Adrenal gland (tissue), 9 donors: ENCODE measurements at regions not wholly inside any gene's neighbourhood (a gene's known extent, or its start where the extent isn't known, plus 50 kb on each side); places are given as distances from the start of the nearest gene placed in this dataset.

Experiments used
- DNase-seq, 7 donors: peaks; one replicate each; pipeline ENCODE4 v3.0.0-alpha.2; 2019 to 2020
- H3K27ac ChIP-seq, 5 donors: fragments of 200-600 bp; sonication (generic) in 4 of 5; 1 replicate in 3 of 5; 2 replicates in 2 of 5; pipeline versions ENCODE4 v1.5.1 to v1.8.0; 2016 to 2020; ENCODE audit warnings: mild to moderate bottlenecking in 1 of 5
- H3K27me3 ChIP-seq: fragments of 200-600 bp; 2 replicates; pipeline ENCODE4 v1.8.0; 2021
- H3K36me3 ChIP-seq, 2 donors: fragments of 200-600 bp; replicated peaks in 1 of 2; 1 replicate in 1 of 2; 2 replicates in 1 of 2; pipeline versions ENCODE4 v1.5.1 to v1.8.0; 2018 to 2022
- H3K4me1 ChIP-seq, 2 donors: fragments of 200-600 bp; replicated peaks in 1 of 2; 1 replicate in 1 of 2; 2 replicates in 1 of 2; pipeline versions ENCODE4 v1.5.1 to v1.8.0; 2018 to 2021
- H3K4me3 ChIP-seq, 4 donors: fragments of 200-600 bp; sonication (generic) in 3 of 4; one replicate each; pipeline ENCODE4 v1.5.1; 2016 to 2018
- H3K9me3 ChIP-seq, 3 donors: fragments of 200-600 bp; sonication (generic) in 1 of 3; replicated peaks in 1 of 3; 1 replicate in 2 of 3; 2 replicates in 1 of 3; pipeline versions ENCODE4 v1.5.1 to v1.8.0; 2016 to 2021
- POLR2A ChIP-seq, 2 donors: fragments of 450-650 bp; IDR thresholded peaks; one replicate each; pipeline ENCODE4 v1.6.1; 2017; ENCODE audit warnings: antibody characterized with exemption in 2 of 2, mild to moderate bottlenecking in 2 of 2, moderate library complexity in 1 of 2
- WGBS, 4 donors: extraction: QIAGEN DNeasy Blood & Tissue Kit in 2 of 4; methylation state at CpG; one replicate each; pipeline versions ENCODE4 v1.1.5 to v1.1.7; 2013 to 2017; 5-methylcytosine and 5-hydroxymethylcytosine counted together
- intact Hi-C, 2 donors: fragments of 100-400 bp; cut with DNase I; formaldehyde crosslinking; loops; one replicate each; pipeline versions ENCODE4 v1.14.1 to v1.15.0; 2022 to 2023
- TF ChIP-seq, protein P1 (sequence below), 6 experiments: fragments of 450-650 bp in 4 of 6; fragments of 200-600 bp in 2 of 6; sonication (generic) in 1 of 6; IDR thresholded peaks; 1 replicate in 5 of 6; 2 replicates in 1 of 6; pipeline versions ENCODE4 v1.5.1 to v1.8.0; 2016 to 2021; ENCODE audit warnings: antibody characterized with exemption in 6 of 6, mild to moderate bottlenecking in 2 of 6, moderate library complexity in 1 of 6
- donor health status: healthy with polysubstance abuse.
- donor health status: Bipolar disorder and iron deficiency.
- donor health status: DM: yes; HTN: yes; CAD: no.
- donor health status: DM: no; HTN: no; CAD: no.
- donor health status: DM: no; HTN: no; CAD: no.

DNA sequence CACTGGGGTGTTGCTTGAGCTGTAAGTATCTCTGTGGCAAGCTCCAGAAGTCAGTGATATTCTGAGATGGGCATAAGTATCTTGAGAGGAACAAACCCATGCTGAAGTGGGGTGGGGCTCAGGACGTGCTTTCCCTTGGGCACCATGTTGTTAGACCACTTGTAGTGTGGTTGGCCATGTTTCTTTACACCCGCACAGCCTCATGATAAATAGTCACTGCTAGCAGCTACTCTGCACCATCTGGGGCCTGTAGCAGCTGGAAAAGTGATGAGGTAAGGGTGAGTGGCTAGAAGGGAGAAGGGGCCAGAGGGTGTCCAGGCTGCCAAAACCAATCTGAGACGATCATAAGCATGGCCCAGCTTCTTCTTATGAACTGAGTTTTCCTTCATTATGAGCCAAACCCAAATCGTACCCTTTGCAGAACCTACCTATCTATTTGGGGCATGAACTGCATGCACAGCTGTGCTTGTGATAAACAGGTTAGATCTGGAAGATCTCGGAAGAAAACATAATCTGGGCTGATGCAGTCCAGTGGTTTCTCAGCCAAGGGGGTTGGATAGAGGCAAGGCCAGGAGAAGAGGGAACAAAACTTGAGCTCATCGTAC is 91.9 kb upstream of the IRF2BP2 start:
- DNase-seq = no peak
- Histone ChIP-seq H3K4me3 (no peak overlapping the region), H3K27me3 (no peaks in the 10 kb centered on the region), H3K36me3 (no peaks in the 10 kb centered on the region), H3K9me3 (no peaks in the 10 kb centered on the region), H3K27ac (no peak overlapping the region), H3K4me1 (peaks cover 0 to 13% of the 10 kb centered on the region in 2 donors)
- WGBS, 4 donors = 84 to 93% (median 89%) methylated on average over 6 of the region's 6 CpGs
- no peak for TF ChIP-seq POLR2A (IDR thresholded peaks at IDR 0.05)
- TF ChIP-seq, protein P1, sequence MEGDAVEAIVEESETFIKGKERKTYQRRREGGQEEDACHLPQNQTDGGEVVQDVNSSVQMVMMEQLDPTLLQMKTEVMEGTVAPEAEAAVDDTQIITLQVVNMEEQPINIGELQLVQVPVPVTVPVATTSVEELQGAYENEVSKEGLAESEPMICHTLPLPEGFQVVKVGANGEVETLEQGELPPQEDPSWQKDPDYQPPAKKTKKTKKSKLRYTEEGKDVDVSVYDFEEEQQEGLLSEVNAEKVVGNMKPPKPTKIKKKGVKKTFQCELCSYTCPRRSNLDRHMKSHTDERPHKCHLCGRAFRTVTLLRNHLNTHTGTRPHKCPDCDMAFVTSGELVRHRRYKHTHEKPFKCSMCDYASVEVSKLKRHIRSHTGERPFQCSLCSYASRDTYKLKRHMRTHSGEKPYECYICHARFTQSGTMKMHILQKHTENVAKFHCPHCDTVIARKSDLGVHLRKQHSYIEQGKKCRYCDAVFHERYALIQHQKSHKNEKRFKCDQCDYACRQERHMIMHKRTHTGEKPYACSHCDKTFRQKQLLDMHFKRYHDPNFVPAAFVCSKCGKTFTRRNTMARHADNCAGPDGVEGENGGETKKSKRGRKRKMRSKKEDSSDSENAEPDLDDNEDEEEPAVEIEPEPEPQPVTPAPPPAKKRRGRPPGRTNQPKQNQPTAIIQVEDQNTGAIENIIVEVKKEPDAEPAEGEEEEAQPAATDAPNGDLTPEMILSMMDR (IDR thresholded peaks at IDR 0.05) = no peak
- intact Hi-C loops = no loop called here

DNA sequence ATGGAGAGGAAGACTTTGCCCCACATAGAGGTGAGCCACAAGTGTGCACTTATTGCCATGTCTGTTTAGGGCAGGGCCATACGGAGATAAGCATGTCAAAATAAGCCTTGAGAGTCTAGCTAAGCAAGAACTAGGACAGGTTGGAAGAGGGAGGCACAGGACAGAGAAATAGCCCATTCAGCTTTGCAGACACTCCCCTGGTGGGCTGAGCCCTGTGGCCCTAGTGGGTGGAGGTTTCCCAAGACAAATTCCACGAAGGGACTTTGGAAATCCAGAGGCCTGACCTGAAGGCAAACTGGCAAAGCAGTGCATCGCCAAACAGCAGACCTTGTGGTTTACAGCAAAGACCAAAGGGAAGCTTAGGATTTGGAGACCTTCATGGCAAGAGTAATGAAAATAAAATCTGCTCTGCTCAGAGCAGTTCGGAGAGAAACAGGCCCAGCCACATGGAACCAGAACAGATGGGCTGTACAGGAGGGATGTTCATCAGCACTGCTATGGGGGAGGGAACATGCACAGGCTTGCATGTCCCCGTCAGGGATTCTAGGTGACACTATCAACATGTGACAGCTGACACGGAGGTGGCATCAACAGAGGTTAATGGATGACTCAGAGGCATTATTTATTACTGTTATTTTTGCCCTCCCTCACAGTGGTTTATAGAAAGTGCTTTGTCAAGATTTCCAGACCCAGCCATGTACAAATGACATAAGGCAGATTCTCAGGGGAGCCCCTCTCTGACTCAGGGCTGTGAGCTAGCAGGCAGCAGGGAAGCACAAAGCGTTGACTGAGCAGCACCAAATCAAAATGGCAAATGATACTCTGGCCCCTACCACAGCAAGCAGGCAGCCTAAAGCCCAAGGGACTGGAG is 90.1 kb upstream of the IRF2BP2 start:
- peak in 1 of 7 donors; percentile 56 for DNase-seq
- no peaks in the 10 kb centered on the region for H3K27me3 ChIP-seq
- H3K4me3 ChIP-seq = no peak overlapping the region
- no peaks in the 10 kb centered on the region for H3K36me3 ChIP-seq
- no peaks in the 10 kb centered on the region for H3K9me3 ChIP-seq
- WGBS, 4 donors = 54 to 68% (median 59%) methylated on average over 7 of the region's 7 CpGs
- TF ChIP-seq, protein P1 (IDR thresholded peaks at IDR 0.05) = no peak
- no peak for TF ChIP-seq POLR2A (IDR thresholded peaks at IDR 0.05)
- intact Hi-C loops = no loop called here
- peaks cover 0 to 13% of the 10 kb centered on the region in 2 donors for H3K4me1 ChIP-seq
- peak overlapping the region in 2 of 5 donors; percentile 14 to 62 for H3K27ac ChIP-seq

DNA sequence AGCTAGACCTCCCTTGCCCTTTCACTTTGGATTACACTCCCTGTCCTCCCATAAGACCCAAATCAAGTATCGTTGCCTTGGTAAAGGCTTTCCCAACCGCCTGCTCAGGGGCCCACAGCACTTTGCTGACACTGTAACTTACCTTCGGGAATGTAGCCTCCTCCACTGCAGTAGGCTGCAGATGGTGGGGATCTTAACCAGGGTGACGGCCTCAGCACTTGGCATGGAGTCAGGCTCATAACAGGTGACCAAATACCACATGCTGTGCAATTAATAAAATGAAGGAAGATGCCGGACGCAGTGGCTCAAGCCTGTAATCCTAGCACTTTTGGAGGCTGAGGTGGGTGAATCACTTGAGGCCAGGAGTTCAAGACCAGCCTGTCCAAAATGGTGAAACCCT is 88.7 kb upstream of the IRF2BP2 start:
- no peak overlapping the region for H3K27ac ChIP-seq
- H3K4me1 ChIP-seq = peaks cover 0 to 13% of the 10 kb centered on the region in 2 donors
- TF ChIP-seq, protein P1 (IDR thresholded peaks at IDR 0.05) = no peak
- TF ChIP-seq POLR2A (IDR thresholded peaks at IDR 0.05) = no peak
- H3K27me3 ChIP-seq = no peaks in the 10 kb centered on the region
- H3K9me3 ChIP-seq = no peaks in the 10 kb centered on the region
- DNase-seq = no peak
- WGBS, 4 donors = 94 to 96% (median 95%) methylated on average over 6 of the region's 6 CpGs
- no peaks in the 10 kb centered on the region for H3K36me3 ChIP-seq
- intact Hi-C loops = no loop called here
- no peak overlapping the region for H3K4me3 ChIP-seq

DNA sequence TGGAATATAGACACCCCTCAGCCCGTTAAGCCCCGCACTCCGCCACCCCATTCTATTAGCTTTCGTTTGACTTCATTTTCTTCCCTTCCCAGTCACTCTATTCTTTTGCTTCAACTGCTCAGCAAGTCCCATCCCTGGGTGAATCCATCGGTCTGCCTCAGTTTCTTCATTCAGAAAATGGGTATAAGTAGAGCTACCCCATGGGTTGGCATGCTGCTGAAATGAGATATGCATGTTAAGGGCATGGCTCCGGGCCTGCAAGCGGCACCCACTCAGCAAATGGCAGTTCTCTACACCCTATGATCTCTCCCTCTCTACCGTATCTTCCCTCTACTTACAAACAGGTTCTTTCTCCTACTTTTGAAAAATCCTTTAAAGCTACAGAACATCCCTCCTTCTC is 87.8 kb upstream of the IRF2BP2 start:
- WGBS, 4 donors = 96 to 98% (median 97%) methylated on average over 8 of the region's 8 CpGs

More for the DNA sequence above, 87.8 kb upstream of the IRF2BP2 start:
- H3K27me3 ChIP-seq = no peaks in the 10 kb centered on the region
- intact Hi-C loops = no loop called here
- TF ChIP-seq, protein P1 (IDR thresholded peaks at IDR 0.05) = no peak
- TF ChIP-seq POLR2A (IDR thresholded peaks at IDR 0.05) = no peak
- H3K9me3 ChIP-seq = no peaks in the 10 kb centered on the region
- H3K27ac ChIP-seq = no peak overlapping the region
- H3K4me3 ChIP-seq = no peak overlapping the region
- H3K36me3 ChIP-seq = no peaks in the 10 kb centered on the region
- H3K4me1 ChIP-seq = peaks cover 0 to 13% of the 10 kb centered on the region in 2 donors
- DNase-seq = no peak
